Brain microvascular endothelial cell (primary cell): ENCODE measurements at regions not wholly inside any gene's neighbourhood (a gene's known extent, or its start where the extent isn't known, plus 50 kb on each side); places are given as distances from the start of the nearest gene placed in this dataset.
A peak's percentile ranks its signal among the peaks of the same experiment; 100 is the strongest.

ENCODE experiments used
- DNase-seq: peaks from one replicate; pipeline ENCODE4 v3.0.0-alpha.2; 2020
- H3K27ac ChIP-seq: fragments of 250-450 bp; sonication (Bioruptor Pico); 2 replicates; pipeline ENCODE4 v1.5.1; 2020; ENCODE audit warnings: mild to moderate bottlenecking, moderate library complexity
- H3K27me3 ChIP-seq: fragments of 250-450 bp; sonication (Bioruptor Pico); replicated peaks from 2 replicates; pipeline ENCODE4 v1.5.1; 2020; ENCODE audit warnings: mild to moderate bottlenecking
- H3K36me3 ChIP-seq: fragments of 250-450 bp; sonication (Bioruptor Pico); replicated peaks from 2 replicates; pipeline ENCODE4 v1.5.1; 2020; ENCODE audit warnings: mild to moderate bottlenecking
- H3K4me3 ChIP-seq: 2 replicates; pipeline ENCODE4 v1.5.1; 2011; ENCODE audit warnings: low read depth, mild to moderate bottlenecking, control low read depth, low read length, moderate library complexity
- in situ Hi-C: cut with HindIII; loops from 2 replicates; pipeline ENCODE4 v1.10.0; 2017; ENCODE audit warnings: low sequenced_read_pairs, low pct_ligation_motif_present
- TF ChIP-seq, protein P1 (sequence below): IDR thresholded peaks from 2 replicates; pipeline ENCODE4 v1.5.1; 2011; ENCODE audit warnings: low read depth, mild to moderate bottlenecking, moderate library complexity, low read length, control low read depth, inconsistent platforms; ENCODE audit errors: missing control alignments

DNA sequence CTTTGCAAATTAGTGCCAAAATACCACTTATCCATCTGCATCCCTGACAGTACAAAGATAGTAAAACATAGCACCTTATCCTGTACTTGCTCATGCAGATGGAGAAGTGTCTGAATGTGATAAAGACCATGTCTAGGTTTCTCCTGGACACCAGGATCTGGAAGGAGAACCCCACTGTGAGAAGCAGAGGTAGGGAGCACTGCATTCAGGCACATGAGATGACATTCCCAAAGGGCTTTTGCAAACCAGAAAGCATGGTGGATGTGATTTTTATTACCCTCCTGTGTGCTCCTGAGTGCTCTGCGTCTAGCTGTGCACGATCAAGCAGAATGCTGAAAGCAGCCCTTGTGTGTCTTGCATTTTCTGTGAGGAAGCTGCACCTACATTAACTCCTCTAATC lies 857.6 kb upstream of the ID2 start:
- DNase-seq = no peak
- no peak overlapping the region for H3K4me3 ChIP-seq
- H3K36me3 ChIP-seq = no peaks in the 10 kb centered on the region
- in situ Hi-C loops = no loop called here
- TF ChIP-seq, protein P1, sequence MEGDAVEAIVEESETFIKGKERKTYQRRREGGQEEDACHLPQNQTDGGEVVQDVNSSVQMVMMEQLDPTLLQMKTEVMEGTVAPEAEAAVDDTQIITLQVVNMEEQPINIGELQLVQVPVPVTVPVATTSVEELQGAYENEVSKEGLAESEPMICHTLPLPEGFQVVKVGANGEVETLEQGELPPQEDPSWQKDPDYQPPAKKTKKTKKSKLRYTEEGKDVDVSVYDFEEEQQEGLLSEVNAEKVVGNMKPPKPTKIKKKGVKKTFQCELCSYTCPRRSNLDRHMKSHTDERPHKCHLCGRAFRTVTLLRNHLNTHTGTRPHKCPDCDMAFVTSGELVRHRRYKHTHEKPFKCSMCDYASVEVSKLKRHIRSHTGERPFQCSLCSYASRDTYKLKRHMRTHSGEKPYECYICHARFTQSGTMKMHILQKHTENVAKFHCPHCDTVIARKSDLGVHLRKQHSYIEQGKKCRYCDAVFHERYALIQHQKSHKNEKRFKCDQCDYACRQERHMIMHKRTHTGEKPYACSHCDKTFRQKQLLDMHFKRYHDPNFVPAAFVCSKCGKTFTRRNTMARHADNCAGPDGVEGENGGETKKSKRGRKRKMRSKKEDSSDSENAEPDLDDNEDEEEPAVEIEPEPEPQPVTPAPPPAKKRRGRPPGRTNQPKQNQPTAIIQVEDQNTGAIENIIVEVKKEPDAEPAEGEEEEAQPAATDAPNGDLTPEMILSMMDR = no peak
- H3K27ac ChIP-seq = no peak overlapping the region
- H3K27me3 ChIP-seq = no peaks in the 10 kb centered on the region

DNA sequence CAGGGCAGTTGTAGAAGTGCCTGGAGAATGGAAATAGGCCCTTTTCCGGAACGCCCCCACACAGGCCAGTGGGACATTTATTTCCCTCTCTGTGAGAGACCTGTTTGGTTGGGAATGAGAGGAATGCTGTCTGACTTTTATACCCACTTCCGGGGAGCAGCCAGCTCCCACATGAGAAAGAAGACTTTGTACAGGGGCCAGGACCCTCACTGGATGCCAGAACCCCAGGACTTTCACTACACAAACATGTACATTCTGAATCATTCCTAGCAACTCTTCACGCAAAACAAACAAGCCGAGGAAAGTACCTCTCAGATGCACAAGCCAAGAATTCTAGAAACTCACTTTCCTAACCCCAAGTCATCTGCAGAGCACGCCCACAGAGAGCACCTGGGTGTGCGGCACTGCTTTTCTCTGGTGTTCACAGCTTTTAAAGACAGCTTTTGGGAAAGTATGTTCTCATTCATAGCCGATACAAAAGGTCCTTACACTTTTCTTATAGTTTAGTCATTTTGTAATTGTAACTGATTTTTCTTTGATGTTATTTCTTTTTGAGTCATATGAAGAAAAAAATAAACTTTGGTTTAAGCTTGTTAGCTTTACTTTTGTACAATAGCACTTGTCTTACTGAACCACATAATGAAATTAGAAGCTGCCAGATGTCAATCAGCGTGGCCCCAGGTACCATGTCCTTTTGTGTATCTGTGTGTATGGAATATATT lies 856.1 kb upstream of the ID2 start:
- in situ Hi-C loops = no loop called here
- H3K27ac ChIP-seq = peak overlapping the region; percentile 85
- H3K4me3 ChIP-seq = no peak overlapping the region
- H3K36me3 ChIP-seq = no peaks in the 10 kb centered on the region
- DNase-seq = peak; percentile 96
- TF ChIP-seq, protein P1 = no peak
- H3K27me3 ChIP-seq = no peaks in the 10 kb centered on the region

DNA sequence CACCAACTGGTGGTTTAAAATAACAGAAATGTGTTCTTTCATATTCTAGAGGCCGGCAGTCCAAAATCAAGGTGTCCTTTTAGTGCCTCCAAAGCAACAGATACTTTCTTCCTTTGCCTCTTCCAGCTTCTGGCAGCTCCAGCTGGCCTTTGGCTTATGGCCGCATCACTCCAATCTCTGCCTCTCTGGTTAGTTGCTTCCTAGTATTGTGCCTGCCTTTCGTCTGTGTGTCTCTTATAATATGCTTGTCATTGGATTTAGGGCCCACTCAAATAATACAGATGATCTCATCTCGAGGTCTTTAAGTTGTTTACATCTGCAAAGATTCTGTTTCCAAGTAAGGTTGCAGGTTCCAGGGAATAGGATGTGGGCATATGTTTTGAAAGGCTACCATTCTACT lies 855.2 kb upstream of the ID2 start:
- TF ChIP-seq, protein P1 = no peak
- Histone ChIP-seq H3K4me3 (no peak overlapping the region), H3K27me3 (no peaks in the 10 kb centered on the region), H3K36me3 (no peaks in the 10 kb centered on the region), H3K27ac (peak overlapping the region; percentile 85)
- no peak for DNase-seq
- in situ Hi-C loops = no loop called here

DNA sequence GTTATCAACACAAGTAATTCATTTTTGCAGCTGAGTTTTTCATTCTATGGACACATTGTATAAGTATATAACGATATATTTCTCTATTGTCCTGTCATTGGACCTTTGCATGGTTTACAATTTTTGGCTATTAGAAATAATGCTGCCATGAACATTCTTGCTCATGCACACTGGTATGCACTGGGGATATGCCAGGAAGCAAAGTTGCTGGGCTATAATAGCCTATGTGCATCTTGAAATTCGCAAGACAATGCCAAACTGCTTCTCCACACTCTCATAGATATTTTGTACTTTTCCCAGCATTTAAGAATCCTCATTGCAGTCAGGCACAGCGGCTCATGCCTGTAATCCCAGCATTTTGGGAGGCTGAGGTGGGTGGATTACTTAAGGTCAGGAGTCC lies 852.6 kb upstream of the ID2 start:
- Histone ChIP-seq H3K36me3 (no peaks in the 10 kb centered on the region), H3K27ac (no peak overlapping the region), H3K27me3 (no peaks in the 10 kb centered on the region), H3K4me3 (no peak overlapping the region)
- DNase-seq = no peak
- in situ Hi-C loops = no loop called here
- TF ChIP-seq, protein P1 = no peak

DNA sequence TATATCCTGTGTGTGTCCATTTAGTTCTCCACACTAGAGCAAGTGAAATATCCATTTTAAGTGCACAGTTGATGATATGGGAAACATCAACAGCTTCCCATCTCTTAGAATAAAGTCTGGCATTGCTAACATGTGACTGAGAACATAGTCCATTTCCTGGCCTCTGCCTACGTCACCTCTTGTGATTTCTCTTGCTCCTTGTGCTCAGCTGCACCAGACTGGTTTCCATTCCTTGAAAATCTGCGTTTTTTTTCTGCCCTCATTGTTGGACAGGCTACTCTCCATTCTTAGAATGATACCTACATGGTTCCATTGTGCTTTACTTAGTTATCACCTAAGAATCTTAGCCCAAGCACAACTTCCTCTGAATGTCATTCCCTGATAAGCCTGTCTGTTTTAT lies 851.2 kb upstream of the ID2 start:
- H3K36me3 ChIP-seq = no peaks in the 10 kb centered on the region
- in situ Hi-C loops = no loop called here
- no peak overlapping the region for H3K27ac ChIP-seq
- TF ChIP-seq, protein P1 = no peak
- H3K27me3 ChIP-seq = no peaks in the 10 kb centered on the region
- DNase-seq = no peak
- no peak overlapping the region for H3K4me3 ChIP-seq

DNA sequence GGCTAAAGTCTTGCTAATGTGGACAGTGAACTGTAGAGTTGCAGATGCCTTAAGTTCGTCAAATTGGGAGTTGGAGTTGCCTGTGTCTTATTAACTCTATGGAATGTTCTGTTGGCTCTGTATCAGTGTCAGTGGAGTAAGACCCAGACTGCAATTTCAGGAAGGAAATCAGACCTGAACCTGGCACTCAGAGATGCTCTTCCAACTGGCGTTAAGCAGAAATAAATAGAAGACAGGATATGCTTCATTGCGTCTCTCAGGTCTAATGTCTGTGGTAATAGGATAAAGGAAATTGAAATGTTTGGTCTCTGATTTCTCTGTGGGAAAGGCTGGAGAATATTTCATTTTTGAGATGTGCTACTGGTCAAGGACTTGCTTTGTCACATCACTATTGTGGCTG lies 846.7 kb upstream of the ID2 start:
- no peak overlapping the region for H3K27ac ChIP-seq
- no peaks in the 10 kb centered on the region for H3K27me3 ChIP-seq
- in situ Hi-C loops = no loop called here
- TF ChIP-seq, protein P1 = no peak
- no peak overlapping the region for H3K4me3 ChIP-seq
- no peak for DNase-seq
- no peaks in the 10 kb centered on the region for H3K36me3 ChIP-seq
